NCI-H1436 treated with DMSO at 0.1 percent for 48 hours (cell line): ENCODE measurements at regions not wholly inside any gene's neighbourhood (a gene's known extent, or its start where the extent isn't known, plus 50 kb on each side); places are given as distances from the start of the nearest gene placed in this dataset.
"Not testable (repeated sequence)": the region's sequence is repeated elsewhere in the genome, so short reads cannot be mapped to it uniquely, and the experiment has no call there.

Experiments
- DNase-seq: peaks from one replicate; lab custom pipeline; 2025; lab: John Stamatoyannopoulos, UW

GRCh38 chr22:48079505-48080290 lies 1317.2 kb downstream of the TBC1D22A start:
- no peak for DNase-seq

GRCh38 chr22:48078825-48079224 lies 1316.4 kb downstream of the TBC1D22A start:
- no peak for DNase-seq

GRCh38 chr22:48077699-48078098 lies 1315.2 kb downstream of the TBC1D22A start:
- DNase-seq, result no peak

- DNase-seq, result no peak
These were observed 1313.6 kb downstream of the TBC1D22A start for GRCh38 chr22:48076008-48076407.

GRCh38 chr22:48075604-48076003 lies 1313.2 kb downstream of the TBC1D22A start:
- no peak for DNase-seq

- no peak for DNase-seq
These were observed 1310.3 kb downstream of the TBC1D22A start for GRCh38 chr22:48072777-48073176.

- DNase-seq, result no peak
These were observed 1309.4 kb downstream of the TBC1D22A start for GRCh38 chr22:48071828-48072227.

GRCh38 chr22:48071305-48071704 lies 1308.9 kb downstream of the TBC1D22A start:
- DNase-seq, result no peak

- no peak for DNase-seq
These were observed 1308.3 kb downstream of the TBC1D22A start for GRCh38 chr22:48070760-48071159.

- DNase-seq, result no peak
These were observed 1307.6 kb downstream of the TBC1D22A start for GRCh38 chr22:48070083-48070482.

- DNase-seq, result no peak
These were observed 1306.8 kb downstream of the TBC1D22A start for GRCh38 chr22:48069256-48069655.

GRCh38 chr22:48068323-48068885 lies 1306.0 kb downstream of the TBC1D22A start:
- DNase-seq, result no peak

- no peak for DNase-seq
These were observed 1303.4 kb downstream of the TBC1D22A start for GRCh38 chr22:48065892-48066291.

GRCh38 chr22:48061726-48062125 lies 1299.3 kb downstream of the TBC1D22A start:
- no peak for DNase-seq

- no peak for DNase-seq
These were observed 1297.8 kb downstream of the TBC1D22A start for GRCh38 chr22:48060266-48060665.

GRCh38 chr22:48059521-48059920 lies 1297.1 kb downstream of the TBC1D22A start:
- DNase-seq, result not testable (repeated sequence)

GRCh38 chr22:48057116-48057835 lies 1294.8 kb downstream of the TBC1D22A start:
- DNase-seq, result no peak

GRCh38 chr22:48055827-48056226 lies 1293.4 kb downstream of the TBC1D22A start:
- no peak for DNase-seq

- no peak for DNase-seq
These were observed 1292.7 kb downstream of the TBC1D22A start for GRCh38 chr22:48055185-48055584.

GRCh38 chr22:48054596-48054995 lies 1292.1 kb downstream of the TBC1D22A start:
- no peak for DNase-seq

GRCh38 chr22:48053973-48054372 lies 1291.5 kb downstream of the TBC1D22A start:
- no peak for DNase-seq

GRCh38 chr22:48053486-48053885 lies 1291.0 kb downstream of the TBC1D22A start:
- no peak for DNase-seq

- DNase-seq, result no peak
These were observed 1290.1 kb downstream of the TBC1D22A start for GRCh38 chr22:48052621-48052890.
